Prostate gland (tissue), 2 donors: ENCODE measurements at regions not wholly inside any gene's neighbourhood (a gene's known extent, or its start where the extent isn't known, plus 50 kb on each side); places are given as distances from the start of the nearest gene placed in this dataset.
"Not testable (repeated sequence)": the region's sequence is repeated elsewhere in the genome, so short reads cannot be mapped to it uniquely, and the experiment has no call there.

Source experiments
- DNase-seq: peaks from one replicate; pipeline ENCODE4 v3.0.0-alpha.2; 2019; ENCODE audit warnings: low spot score
- H3K27ac ChIP-seq, 2 donors: fragments of 200-600 bp; sonication (generic); 2 replicates each; pipeline ENCODE4 v1.5.1; 2017 to 2019
- H3K27me3 ChIP-seq: fragments of 200-600 bp; sonication (generic); replicated peaks from 2 replicates; pipeline ENCODE4 v1.5.1; 2019; ENCODE audit not compliant: insufficient read depth
- H3K36me3 ChIP-seq, 2 donors: fragments of 200-600 bp; sonication (generic); 1 replicate in 1 of 2; 2 replicates in 1 of 2; pipeline versions ENCODE4 v1.5.1 to v1.8.1; 2017 to 2019
- H3K4me1 ChIP-seq: fragments of 200-600 bp; sonication (generic); replicated peaks from 2 replicates; pipeline ENCODE4 v1.5.1; 2019
- H3K4me3 ChIP-seq, 2 donors: fragments of 200-600 bp; sonication (generic); 2 replicates each; pipeline ENCODE4 v1.5.1; 2017 to 2019
- H3K9me3 ChIP-seq: fragments of 200-600 bp; sonication (generic); 2 replicates; pipeline ENCODE4 v1.5.1; 2017
- POLR2A ChIP-seq: fragments of 450-650 bp; IDR thresholded peaks from one replicate; pipeline ENCODE4 v1.6.1; 2016; ENCODE audit warnings: antibody characterized with exemption, mild to moderate bottlenecking
- POLR2AphosphoS5 ChIP-seq: sonication (generic); formaldehyde crosslinking; IDR thresholded peaks from one replicate; pipeline ENCODE4 v1.6.1; 2017; ENCODE audit warnings: antibody characterized with exemption
- WGBS: methylation state at CpG from one replicate; pipeline ENCODE4 v1.1.5; 2018; 5-methylcytosine and 5-hydroxymethylcytosine counted together
- intact Hi-C: fragments of 100-400 bp; cut with DNase I; formaldehyde crosslinking; loops from one replicate; pipeline ENCODE4 v1.14.2; 2022
- TF ChIP-seq, protein P1 (sequence below), 4 experiments: fragments of 200-600 bp in 2 of 4; fragments of 450-650 bp in 2 of 4; sonication (generic) in 2 of 4; IDR thresholded peaks; 1 replicate in 3 of 4; 2 replicates in 1 of 4; pipeline ENCODE4 v1.5.1; 2016 to 2019; ENCODE audit warnings: antibody characterized with exemption in 4 of 4, mild to moderate bottlenecking in 2 of 4, moderate library complexity in 2 of 4

- 80% methylated on average over 2 of the region's 2 CpGs for WGBS
- Histone ChIP-seq H3K9me3 (no peaks in the 10 kb centered on the region), H3K4me3 (no peak overlapping the region), H3K27me3 (no peaks in the 10 kb centered on the region), H3K36me3 (no peaks in the 10 kb centered on the region), H3K4me1 (no peaks in the 10 kb centered on the region), H3K27ac (no peak overlapping the region)
- intact Hi-C loops, result no loop called here
- DNase-seq, result no peak
- TF ChIP-seq POLR2A (no peak), POLR2AphosphoS5 (no peak)
- TF ChIP-seq, protein P1, sequence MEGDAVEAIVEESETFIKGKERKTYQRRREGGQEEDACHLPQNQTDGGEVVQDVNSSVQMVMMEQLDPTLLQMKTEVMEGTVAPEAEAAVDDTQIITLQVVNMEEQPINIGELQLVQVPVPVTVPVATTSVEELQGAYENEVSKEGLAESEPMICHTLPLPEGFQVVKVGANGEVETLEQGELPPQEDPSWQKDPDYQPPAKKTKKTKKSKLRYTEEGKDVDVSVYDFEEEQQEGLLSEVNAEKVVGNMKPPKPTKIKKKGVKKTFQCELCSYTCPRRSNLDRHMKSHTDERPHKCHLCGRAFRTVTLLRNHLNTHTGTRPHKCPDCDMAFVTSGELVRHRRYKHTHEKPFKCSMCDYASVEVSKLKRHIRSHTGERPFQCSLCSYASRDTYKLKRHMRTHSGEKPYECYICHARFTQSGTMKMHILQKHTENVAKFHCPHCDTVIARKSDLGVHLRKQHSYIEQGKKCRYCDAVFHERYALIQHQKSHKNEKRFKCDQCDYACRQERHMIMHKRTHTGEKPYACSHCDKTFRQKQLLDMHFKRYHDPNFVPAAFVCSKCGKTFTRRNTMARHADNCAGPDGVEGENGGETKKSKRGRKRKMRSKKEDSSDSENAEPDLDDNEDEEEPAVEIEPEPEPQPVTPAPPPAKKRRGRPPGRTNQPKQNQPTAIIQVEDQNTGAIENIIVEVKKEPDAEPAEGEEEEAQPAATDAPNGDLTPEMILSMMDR (IDR thresholded peaks at IDR 0.05), result no peak
Measured at GRCh38 chr6:112415366-112415765, 68.2 kb downstream of the RFPL4B start.

- H3K9me3 ChIP-seq, result no peaks in the 10 kb centered on the region
- H3K36me3 ChIP-seq, result no peaks in the 10 kb centered on the region
- TF ChIP-seq, protein P1 (IDR thresholded peaks at IDR 0.05), result no peak
- TF ChIP-seq POLR2AphosphoS5 (no peak), POLR2A (no peak)
- no peak for DNase-seq
- no peaks in the 10 kb centered on the region for H3K27me3 ChIP-seq
- 56% methylated on average over 4 of the region's 4 CpGs for WGBS
- no peak overlapping the region for H3K27ac ChIP-seq
- intact Hi-C loops, result no loop called here
- H3K4me1 ChIP-seq, result no peaks in the 10 kb centered on the region
- no peak overlapping the region for H3K4me3 ChIP-seq
Measured at GRCh38 chr6:112416866-112417265, 69.7 kb downstream of the RFPL4B start.

GRCh38 chr6:112427011-112427410, 79.9 kb downstream of the RFPL4B start:
- H3K27ac ChIP-seq, H3K9me3 ChIP-seq, intact Hi-C loops, H3K27me3 ChIP-seq, H3K4me1 ChIP-seq, H3K4me3 ChIP-seq, DNase-seq, H3K36me3 ChIP-seq: not testable (repeated sequence)
- 86% methylated on average over 4 of the region's 4 CpGs for WGBS

- Histone ChIP-seq H3K27ac (no peak overlapping the region), H3K4me1 (no peaks in the 10 kb centered on the region), H3K9me3 (no peaks in the 10 kb centered on the region), H3K27me3 (no peaks in the 10 kb centered on the region), H3K4me3 (no peak overlapping the region), H3K36me3 (no peaks in the 10 kb centered on the region)
- no peak for DNase-seq
- TF ChIP-seq POLR2AphosphoS5 (no peak), POLR2A (no peak)
- TF ChIP-seq, protein P1 (IDR thresholded peaks at IDR 0.05), result no peak
- intact Hi-C loops, result no loop called here
Measured at GRCh38 chr6:112427499-112427898, 80.4 kb downstream of the RFPL4B start.

DNA sequence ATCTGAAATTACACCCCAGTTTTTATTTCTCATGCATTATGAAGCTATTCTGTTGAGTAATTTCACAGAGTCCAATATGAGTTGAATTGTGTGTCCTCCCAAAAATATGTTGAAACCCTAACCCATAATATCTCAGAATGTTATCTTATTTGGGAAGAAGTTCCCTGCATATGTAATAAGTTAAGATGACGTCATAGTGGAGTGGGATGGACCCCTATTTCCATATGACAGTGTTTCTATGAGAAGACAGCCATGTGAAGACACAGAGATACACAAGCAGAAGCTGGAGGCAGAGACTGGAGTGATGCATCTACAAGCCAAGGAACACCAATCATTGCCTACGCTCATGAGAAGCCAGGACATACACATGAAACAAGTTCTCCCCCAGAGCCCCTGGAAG, 81.3 kb downstream of the RFPL4B start:
- intact Hi-C loops, result no loop called here
- TF ChIP-seq, protein P1 (IDR thresholded peaks at IDR 0.05), result no peak
- no peak for TF ChIP-seq POLR2AphosphoS5
- TF ChIP-seq POLR2A, result no peak
- Histone ChIP-seq H3K9me3 (no peaks in the 10 kb centered on the region), H3K27ac (no peak overlapping the region), H3K4me1 (no peaks in the 10 kb centered on the region), H3K27me3 (no peaks in the 10 kb centered on the region), H3K36me3 (no peaks in the 10 kb centered on the region), H3K4me3 (no peak overlapping the region)
- DNase-seq, result no peak
- WGBS, result 87% methylated on average over 2 of the region's 2 CpGs

DNA sequence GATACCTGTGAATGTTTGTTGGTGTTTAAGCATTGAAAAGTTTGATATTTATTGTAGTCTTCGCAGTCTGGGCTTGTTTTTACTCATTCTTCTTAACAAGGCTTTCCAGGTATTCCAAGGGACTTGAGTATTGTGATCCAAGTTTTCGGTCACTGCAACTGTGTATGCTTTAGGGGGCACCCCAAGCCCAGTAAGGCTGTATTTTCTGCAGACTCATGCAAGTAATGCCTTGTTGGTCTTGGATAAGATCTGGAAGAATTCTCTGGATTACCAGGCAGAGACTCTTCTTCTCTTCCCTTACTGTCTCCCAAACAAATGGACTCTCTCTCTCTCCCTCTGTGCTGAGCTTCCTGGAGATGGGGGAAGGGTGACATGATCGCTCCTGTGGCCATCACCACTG, 82.1 kb downstream of the RFPL4B start:
- Histone ChIP-seq H3K27me3 (no peaks in the 10 kb centered on the region), H3K4me1 (no peaks in the 10 kb centered on the region), H3K27ac (no peak overlapping the region), H3K9me3 (no peaks in the 10 kb centered on the region), H3K4me3 (no peak overlapping the region), H3K36me3 (no peaks in the 10 kb centered on the region)
- intact Hi-C loops, result no loop called here
- 86% methylated on average over 3 of the region's 3 CpGs for WGBS
- no peak for DNase-seq
- no peak for TF ChIP-seq POLR2AphosphoS5
- TF ChIP-seq POLR2A, result no peak
- TF ChIP-seq, protein P1 (IDR thresholded peaks at IDR 0.05), result no peak
